ENCODE measurements at regions not wholly inside any gene's neighbourhood (a gene's known extent, or its start where the extent isn't known, plus 50 kb on each side); places are given as distances from the start of the nearest gene placed in this dataset.
"Not testable (repeated sequence)": the region's sequence is repeated elsewhere in the genome, so short reads cannot be mapped to it uniquely, and the experiment has no call there.

GRCh38 chr1:146415017-146415416 is 186.2 kb upstream of the NOTCH2NLA start:
- not testable (repeated sequence) for TF ChIP-seq CTCF, POLR2A (IDR thresholded peaks at IDR 0.05)
